HG02973 (cell line): ENCODE measurements at regions not wholly inside any gene's neighbourhood (a gene's known extent, or its start where the extent isn't known, plus 50 kb on each side); places are given as distances from the start of the nearest gene placed in this dataset.
"Not testable (repeated sequence)": the region's sequence is repeated elsewhere in the genome, so short reads cannot be mapped to it uniquely, and the experiment has no call there.

Source experiments
- ATAC-seq: cut with Tn5 transposase; IDR thresholded peaks from one replicate; pipeline ENCODE4 v1.9.1; 2021; ENCODE audit warnings: moderate library complexity; ENCODE audit not compliant: unreplicated experiment

GRCh38 chr1:30138891-30139290 is 584.5 kb downstream of the MATN1 start:
- no peak for ATAC-seq

- no peak for ATAC-seq
Observed at GRCh38 chr1:30137001-30137400, 586.4 kb downstream of the MATN1 start.

- no peak for ATAC-seq
Observed at GRCh38 chr1:30135698-30136097, 587.7 kb downstream of the MATN1 start.

GRCh38 chr1:30134466-30135217 is 588.7 kb downstream of the MATN1 start:
- no peak for ATAC-seq

- no peak for ATAC-seq
Observed at GRCh38 chr1:30133414-30134055, 589.9 kb downstream of the MATN1 start.

GRCh38 chr1:30132602-30133286 is 590.6 kb downstream of the MATN1 start:
- ATAC-seq = no peak

- ATAC-seq = not testable (repeated sequence)
Observed at GRCh38 chr1:30130566-30130965, 592.8 kb downstream of the MATN1 start.

GRCh38 chr1:30130099-30130498 is 593.3 kb downstream of the MATN1 start:
- ATAC-seq = no peak

- ATAC-seq = no peak
Observed at GRCh38 chr1:30129421-30130055, 593.8 kb downstream of the MATN1 start.

GRCh38 chr1:30129001-30129408 is 594.4 kb downstream of the MATN1 start:
- no peak for ATAC-seq

- no peak for ATAC-seq
Observed at GRCh38 chr1:30126848-30127247, 596.5 kb downstream of the MATN1 start.

- ATAC-seq = no peak
Observed at GRCh38 chr1:30125821-30126170, 597.6 kb downstream of the MATN1 start.

- ATAC-seq = no peak
Observed at GRCh38 chr1:30125021-30125820, 598.2 kb downstream of the MATN1 start.

- ATAC-seq = no peak
Observed at GRCh38 chr1:30123896-30124295, 599.5 kb downstream of the MATN1 start.

- no peak for ATAC-seq
Observed at GRCh38 chr1:30123036-30123435, 600.3 kb downstream of the MATN1 start.

GRCh38 chr1:30120245-30121000 is 603.0 kb downstream of the MATN1 start:
- ATAC-seq = no peak

GRCh38 chr1:30117685-30118084 is 605.7 kb downstream of the MATN1 start:
- no peak for ATAC-seq

- ATAC-seq = no peak
Observed at GRCh38 chr1:30111431-30111830, 612.0 kb downstream of the MATN1 start.

GRCh38 chr1:30110846-30111245 is 612.5 kb downstream of the MATN1 start:
- no peak for ATAC-seq

- no peak for ATAC-seq
Observed at GRCh38 chr1:30109853-30110252, 613.5 kb downstream of the MATN1 start.
